ENCODE measurements at regions not wholly inside any gene's neighbourhood (a gene's known extent, or its start where the extent isn't known, plus 50 kb on each side); places are given as distances from the start of the nearest gene placed in this dataset.
A peak's percentile ranks its signal among the peaks of the same experiment; 100 is the strongest.
"Not testable (repeated sequence)": the region's sequence is repeated elsewhere in the genome, so short reads cannot be mapped to it uniquely, and the experiment has no call there.

GRCh38 chr4:9110700-9111099 is 59.5 kb upstream of the FAM90A26 start:
- DNase-seq: not testable (repeated sequence)

GRCh38 chr4:9103148-9103524 is 67.1 kb upstream of the FAM90A26 start:
- DNase-seq: not testable (repeated sequence)

GRCh38 chr4:9102471-9103147 is 67.6 kb upstream of the FAM90A26 start:
- DNase-seq: not testable (repeated sequence)

GRCh38 chr4:9096330-9096729 is 73.9 kb upstream of the FAM90A26 start:
- DNase-seq: not testable (repeated sequence)

GRCh38 chr4:9078796-9079195 is 91.4 kb upstream of the FAM90A26 start:
- peak; percentile 7 for DNase-seq

GRCh38 chr4:9076974-9077373 is 93.2 kb upstream of the FAM90A26 start:
- not testable (repeated sequence) for DNase-seq

- not testable (repeated sequence) for DNase-seq
These were observed 93.7 kb upstream of the FAM90A26 start for GRCh38 chr4:9076486-9076885.

GRCh38 chr4:9073371-9073770 is 96.8 kb upstream of the FAM90A26 start:
- DNase-seq: not testable (repeated sequence)

- DNase-seq: not testable (repeated sequence)
These were observed 97.5 kb upstream of the FAM90A26 start for GRCh38 chr4:9072521-9073220.

GRCh38 chr4:9067923-9068322 is 102.3 kb upstream of the FAM90A26 start:
- not testable (repeated sequence) for DNase-seq

- not testable (repeated sequence) for DNase-seq
These were observed 106.6 kb upstream of the FAM90A26 start for GRCh38 chr4:9063612-9064011.

GRCh38 chr4:9024866-9025265 is 145.3 kb upstream of the FAM90A26 start:
- DNase-seq: not testable (repeated sequence)

GRCh38 chr4:9009792-9010191 is 138.2 kb upstream of the HMX1 start:
- not testable (repeated sequence) for DNase-seq

- DNase-seq: not testable (repeated sequence)
These were observed 136.8 kb upstream of the HMX1 start for GRCh38 chr4:9008407-9008806.

- not testable (repeated sequence) for DNase-seq
These were observed 129.5 kb upstream of the HMX1 start for GRCh38 chr4:9001153-9001552.

- DNase-seq: peak; percentile 15
These were observed 128.9 kb upstream of the HMX1 start for GRCh38 chr4:9000505-9001001.

- DNase-seq: not testable (repeated sequence)
These were observed 121.3 kb upstream of the HMX1 start for GRCh38 chr4:8992981-8993380.

GRCh38 chr4:8991449-8991848 is 119.8 kb upstream of the HMX1 start:
- not testable (repeated sequence) for DNase-seq

- not testable (repeated sequence) for DNase-seq
These were observed 118.7 kb upstream of the HMX1 start for GRCh38 chr4:8990341-8990740.

GRCh38 chr4:8985786-8986185 is 114.1 kb upstream of the HMX1 start:
- not testable (repeated sequence) for DNase-seq

GRCh38 chr4:8984641-8985040 is 113.0 kb upstream of the HMX1 start:
- not testable (repeated sequence) for DNase-seq

GRCh38 chr4:8983921-8984320 is 112.3 kb upstream of the HMX1 start:
- not testable (repeated sequence) for DNase-seq

GRCh38 chr4:8976466-8977128 is 105.0 kb upstream of the HMX1 start:
- not testable (repeated sequence) for DNase-seq
